ENCODE measurements at regions not wholly inside any gene's neighbourhood (a gene's known extent, or its start where the extent isn't known, plus 50 kb on each side); places are given as distances from the start of the nearest gene placed in this dataset.
"Not testable (repeated sequence)": the region's sequence is repeated elsewhere in the genome, so short reads cannot be mapped to it uniquely, and the experiment has no call there.

DNA sequence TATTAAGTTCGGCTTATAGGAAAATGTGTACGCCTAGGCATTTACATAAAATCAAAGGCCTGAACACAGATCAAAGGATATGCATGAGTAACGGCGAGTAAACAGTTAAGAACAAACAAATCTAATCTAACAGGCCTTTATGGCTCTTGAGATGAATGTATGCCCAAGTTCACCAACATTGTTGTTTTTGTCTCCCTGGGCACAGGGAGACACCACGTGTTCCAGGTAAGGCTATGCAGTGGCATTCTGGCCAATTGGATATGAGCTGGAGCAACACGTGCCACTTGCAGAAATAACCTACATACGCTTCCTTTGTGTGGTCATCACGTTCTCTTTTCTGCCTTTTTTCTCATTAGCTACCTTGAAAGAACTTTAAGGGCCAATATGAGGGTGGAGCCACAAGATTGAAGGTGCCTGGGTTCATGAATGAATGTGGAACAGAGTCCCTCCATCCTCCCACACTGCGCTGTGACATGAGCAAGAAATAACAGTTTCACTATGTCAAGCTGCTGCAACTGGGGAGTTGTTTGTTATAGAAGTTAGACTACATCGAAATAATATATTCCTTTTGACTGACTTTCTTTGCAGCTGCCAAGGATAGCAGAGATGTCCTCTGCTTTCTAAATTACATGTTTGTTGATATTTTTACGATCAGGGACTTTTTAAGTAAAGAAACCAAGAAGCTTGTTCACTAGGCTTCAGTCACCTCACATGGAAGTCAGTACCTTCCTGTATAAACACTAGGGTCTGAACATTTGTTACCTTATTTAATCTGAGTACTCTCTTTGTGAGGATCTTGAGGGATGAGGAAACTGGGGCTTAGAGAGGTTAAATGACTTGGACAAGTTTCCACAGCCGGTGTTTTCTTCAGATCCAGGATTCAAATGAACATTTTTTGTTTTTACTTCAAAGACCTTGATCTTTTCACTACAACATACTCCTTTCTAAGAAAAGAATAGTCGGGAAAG lies 427.5 kb upstream of the TBL1XR1 start:
- DNase-seq (ENCODE audit: low read depth, low spot score) = no peak

DNA sequence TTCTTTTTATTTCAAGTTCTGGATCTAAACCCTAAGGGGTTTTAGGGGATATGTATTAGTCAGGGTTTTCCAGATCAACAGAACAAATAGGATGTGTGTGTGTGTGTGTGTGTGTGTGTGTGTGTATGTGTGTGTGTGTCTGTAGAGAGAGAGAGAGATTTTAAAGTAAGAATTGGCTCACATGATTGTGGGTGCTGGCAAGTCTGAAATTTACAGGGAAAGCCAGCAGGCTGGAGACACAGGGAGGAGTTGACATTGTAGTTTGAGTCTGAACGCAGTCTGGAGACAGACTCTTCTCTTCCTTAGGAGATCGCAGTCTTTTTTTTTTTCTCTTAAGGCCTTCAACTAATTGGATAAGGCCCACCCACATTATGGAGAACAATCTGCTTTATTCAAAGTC lies 428.8 kb upstream of the TBL1XR1 start:
- no peak for DNase-seq (ENCODE audit: low read depth, low spot score)

DNA sequence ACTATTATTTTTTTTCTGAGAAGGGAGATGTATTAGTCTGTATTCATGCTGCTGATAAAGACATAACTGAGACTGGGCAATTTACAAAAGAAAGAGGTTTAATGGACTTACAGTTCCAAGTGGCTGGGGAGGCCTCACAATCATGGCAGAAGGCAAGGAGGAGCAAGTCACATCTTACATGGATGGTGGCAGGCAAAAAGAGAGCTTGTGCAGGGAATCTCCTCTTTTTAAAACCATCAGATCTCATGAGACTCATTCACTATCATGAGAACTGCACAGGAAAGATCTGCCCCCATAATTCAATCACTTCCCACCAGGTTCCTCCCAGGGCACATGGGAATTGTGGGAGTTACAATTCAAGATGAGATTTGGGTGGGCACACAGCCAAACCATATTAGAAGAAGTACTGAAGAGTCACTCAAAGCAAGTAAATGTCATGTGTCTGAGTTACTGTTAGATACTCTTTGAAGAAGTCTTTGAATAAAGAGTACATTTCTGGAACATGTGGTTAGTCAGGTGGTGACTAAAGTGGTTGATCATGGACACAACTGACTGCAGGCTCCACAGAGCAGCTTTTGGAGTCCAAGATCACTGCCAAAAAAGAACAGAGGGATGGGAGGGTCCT lies 430.9 kb upstream of the TBL1XR1 start:
- not testable (repeated sequence) for DNase-seq (ENCODE audit: low read depth, low spot score)

DNA sequence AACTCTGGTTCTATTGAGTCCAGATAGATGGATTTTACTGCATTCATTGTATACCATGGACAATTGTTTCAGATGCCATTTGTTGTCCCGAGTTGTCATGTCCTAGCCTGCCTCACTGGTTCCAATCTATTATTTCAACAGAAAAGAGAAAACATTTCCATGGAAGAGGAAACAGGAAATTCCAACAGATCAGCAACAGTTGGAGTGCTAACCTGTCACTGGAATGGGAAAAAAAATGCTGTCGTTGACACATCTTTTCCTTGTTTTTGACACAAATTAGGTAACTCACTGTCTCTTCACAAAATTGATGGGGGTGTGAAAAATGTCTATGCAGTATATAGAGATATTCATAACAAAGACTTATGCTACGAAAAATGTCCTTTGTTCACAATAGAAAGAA lies 432.0 kb upstream of the TBL1XR1 start:
- no peak for DNase-seq (ENCODE audit: low read depth, low spot score)

DNA sequence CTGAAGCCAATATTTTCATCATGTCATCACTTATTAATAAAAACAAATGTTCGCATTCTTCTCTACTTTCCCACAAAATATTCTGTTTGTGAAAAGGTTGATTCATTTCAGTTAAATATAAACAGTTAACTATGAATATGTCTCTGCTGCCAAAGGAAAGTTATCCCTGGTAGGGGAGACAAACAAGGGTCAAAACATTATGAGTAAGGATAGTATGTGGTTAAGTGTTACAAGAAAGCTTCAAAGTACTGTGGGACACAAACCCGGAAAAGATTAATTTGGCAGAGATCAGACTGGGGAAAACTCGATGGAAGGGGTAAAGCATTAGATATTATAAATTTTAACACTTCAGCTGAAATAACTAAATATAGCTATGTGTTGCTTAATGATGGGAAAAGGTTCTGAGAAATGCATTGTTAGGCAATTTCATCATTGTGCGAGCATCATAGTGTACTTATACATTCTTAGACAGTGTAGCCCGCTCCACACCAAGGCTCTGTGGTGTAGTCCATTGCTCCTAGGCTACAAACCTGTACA lies 436.5 kb upstream of the TBL1XR1 start:
- DNase-seq (ENCODE audit: low read depth, low spot score) = no peak

DNA sequence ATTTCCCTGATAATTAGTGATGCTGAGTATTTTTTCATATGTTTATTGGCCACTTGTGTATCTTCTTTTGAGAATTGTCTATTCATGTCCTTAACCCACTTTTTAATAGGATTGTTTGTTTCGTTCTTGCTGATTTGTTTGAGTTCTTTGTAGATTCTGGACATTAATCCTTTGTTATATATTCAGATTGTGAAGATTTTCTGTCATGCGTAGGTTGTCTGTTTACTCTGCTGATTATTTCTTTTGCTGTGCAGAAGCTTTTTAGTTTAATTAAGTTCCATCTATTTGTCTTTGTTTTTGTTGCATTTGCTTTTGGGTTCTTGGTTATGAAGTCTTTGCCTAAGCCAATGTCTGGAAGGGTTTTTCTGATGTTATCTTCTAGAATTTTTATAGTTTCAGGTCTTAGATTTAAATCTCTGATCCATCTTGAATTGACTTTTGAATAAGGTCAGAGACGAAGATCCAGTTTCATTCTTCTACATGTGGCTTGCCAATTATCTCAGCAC lies 438.4 kb upstream of the TBL1XR1 start:
- not testable (repeated sequence) for DNase-seq (ENCODE audit: low read depth, low spot score)

DNA sequence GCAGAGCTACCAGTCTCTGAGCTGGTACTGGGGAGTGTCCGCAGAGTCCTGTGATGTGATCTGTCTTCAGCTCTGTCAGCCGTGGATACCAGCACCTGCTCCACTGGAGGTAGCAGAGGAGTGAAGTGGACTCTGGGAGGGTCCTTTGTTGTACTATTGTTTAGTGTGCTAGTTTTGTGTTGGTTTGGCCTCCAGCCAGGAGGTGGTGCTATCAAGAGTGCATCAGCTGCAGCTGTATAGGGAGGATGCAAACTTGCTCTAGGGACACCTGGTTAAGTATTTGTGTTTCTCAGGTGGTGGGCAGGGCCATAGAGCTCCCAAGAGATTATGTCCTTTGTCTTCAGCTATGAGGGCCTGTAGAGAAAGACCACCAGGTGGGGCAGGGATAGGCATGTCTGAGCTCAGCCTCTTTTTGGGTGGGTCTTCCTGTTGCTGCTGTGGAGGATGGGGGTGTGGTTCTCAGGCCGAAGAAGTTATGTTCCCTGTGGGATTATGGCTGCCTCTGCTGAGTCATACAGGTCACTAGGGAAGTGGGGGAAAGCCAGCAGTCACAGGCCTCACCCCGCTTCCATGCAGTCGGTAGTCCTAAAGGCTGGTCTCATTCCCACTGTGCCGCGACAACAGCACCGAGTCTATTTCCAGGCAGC lies 443.2 kb upstream of the TBL1XR1 start:
- DNase-seq (ENCODE audit: low read depth, low spot score) = no peak

DNA sequence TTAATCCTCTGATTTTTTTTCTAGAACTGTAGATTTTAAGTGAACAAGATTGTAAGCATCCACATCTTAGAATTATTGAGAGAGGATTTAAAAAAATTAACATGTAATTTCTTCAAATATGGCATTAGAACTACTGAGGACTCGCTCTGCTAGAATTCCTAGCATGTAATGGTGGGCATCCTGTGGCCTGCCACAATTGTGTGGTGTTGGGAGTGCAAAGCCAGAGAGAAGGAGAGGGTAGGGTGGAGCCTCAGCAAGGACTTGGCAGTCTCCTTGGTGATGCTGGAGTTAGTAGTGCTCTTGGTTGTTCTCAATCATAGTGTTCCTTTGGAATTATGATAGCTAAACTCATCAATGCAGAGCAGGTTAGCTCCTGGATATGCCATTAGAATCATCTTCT lies 443.9 kb upstream of the TBL1XR1 start:
- no peak for DNase-seq (ENCODE audit: low read depth, low spot score)

DNA sequence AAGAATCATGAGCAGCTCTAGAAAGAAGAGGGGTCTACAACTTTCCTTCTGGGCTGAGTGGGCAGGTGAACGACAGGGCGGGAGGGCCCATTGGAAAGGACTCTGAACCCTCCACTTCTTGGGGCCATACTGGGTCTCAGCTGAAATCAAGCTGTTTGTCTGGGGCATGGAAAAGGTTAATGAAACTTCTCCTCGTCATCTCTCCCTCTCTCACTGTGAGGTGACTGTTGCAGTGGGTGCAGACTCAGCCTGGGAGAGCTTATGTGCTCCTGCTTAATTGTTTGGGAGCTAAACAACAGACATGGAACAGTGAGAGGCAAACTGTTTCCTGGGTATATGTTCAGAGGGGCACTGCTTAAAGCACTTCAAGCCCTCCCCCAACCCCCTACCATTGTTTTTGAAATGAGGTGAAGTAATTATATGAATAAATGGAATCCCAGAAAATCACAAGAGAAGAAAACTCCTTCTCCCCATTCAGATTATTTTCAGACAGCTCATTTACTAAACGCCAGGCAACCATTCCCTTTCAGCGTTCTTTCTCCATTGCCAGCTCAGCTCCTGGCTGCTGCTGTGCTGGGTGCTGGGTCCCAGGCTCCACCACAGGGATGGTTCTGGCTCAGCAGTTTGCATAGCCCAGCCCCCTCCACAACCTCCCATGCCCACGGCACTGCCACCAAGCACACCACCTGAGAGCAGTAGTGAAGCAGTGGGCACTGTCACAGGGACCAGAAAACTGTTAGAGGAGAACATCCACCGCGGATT lies 444.9 kb upstream of the TBL1XR1 start:
- DNase-seq (ENCODE audit: low read depth, low spot score) = no peak

DNA sequence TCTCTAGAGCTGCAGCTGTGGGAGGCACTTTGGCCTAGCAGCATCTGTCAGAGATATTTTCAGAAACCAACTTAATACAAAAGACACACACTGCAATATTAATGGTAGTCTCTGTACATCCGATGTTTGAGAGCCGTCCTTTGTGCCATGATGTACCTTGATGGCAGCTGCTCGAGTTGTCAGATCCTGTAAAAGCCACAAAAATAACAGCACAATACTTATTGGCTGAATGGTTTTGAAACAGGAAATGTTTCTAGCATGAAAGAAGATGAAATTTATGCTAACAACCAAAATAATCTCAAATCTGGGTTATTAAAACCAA lies 445.5 kb upstream of the TBL1XR1 start:
- no peak for DNase-seq (ENCODE audit: low read depth, low spot score)

DNA sequence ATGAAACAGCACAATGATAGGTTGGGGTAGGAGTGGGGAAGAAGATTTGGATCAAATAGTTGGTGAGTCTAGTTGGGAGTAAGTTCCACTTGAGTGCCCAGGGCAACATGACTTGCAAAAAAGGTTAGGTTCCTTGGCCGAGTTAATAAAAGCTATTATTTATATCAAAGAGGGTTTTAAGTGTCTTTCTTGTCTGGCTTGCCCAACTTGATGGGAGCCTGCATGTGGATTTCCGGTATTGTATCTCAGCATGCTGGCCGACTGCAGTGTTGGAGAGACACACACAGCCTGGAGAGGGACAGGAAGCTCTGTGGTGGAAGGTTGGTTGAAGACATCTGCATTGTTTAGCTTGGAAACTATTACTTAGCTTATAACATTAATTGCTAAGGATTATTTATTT lies 449.5 kb upstream of the TBL1XR1 start:
- DNase-seq (ENCODE audit: low read depth, low spot score) = no peak

DNA sequence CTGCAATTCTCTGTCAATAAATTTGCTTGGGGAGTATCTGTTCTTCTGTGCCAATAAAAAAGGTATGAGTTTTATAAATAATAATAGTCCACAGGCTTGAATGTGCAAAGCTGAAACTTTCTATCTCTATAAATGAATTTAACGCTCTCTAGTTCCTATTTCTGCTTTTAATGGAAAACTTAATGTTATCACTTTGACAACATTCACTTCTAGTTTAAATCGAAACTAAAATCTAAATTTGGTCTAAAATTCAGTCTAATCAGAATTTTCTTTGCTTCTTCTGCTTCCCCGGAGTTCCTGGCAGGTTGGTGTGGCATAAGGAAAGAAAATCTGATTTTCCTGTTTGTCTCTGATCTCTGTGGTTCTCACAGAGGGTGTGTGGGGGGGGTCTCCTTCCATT lies 450.1 kb upstream of the TBL1XR1 start:
- no peak for DNase-seq (ENCODE audit: low read depth, low spot score)

DNA sequence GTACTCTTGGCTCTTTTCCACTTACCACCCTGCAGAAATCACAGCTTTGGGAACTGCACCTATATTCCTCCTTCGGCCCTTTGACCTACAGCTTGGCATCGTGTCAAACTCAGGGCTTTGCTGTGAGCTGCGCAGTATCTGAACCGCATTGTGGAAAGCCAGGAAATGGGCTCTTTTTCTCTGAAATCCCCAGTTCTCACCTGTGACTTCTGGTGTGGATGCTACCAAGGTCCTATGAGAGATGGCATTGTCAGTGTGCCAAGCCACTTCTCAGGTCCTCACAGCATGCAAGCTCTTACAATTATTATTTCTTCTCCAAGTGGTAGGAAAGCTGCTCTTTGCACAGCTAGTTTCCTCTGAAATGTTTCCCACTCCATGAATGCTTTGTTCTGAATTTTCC lies 450.6 kb upstream of the TBL1XR1 start:
- no peak for DNase-seq (ENCODE audit: low read depth, low spot score)

DNA sequence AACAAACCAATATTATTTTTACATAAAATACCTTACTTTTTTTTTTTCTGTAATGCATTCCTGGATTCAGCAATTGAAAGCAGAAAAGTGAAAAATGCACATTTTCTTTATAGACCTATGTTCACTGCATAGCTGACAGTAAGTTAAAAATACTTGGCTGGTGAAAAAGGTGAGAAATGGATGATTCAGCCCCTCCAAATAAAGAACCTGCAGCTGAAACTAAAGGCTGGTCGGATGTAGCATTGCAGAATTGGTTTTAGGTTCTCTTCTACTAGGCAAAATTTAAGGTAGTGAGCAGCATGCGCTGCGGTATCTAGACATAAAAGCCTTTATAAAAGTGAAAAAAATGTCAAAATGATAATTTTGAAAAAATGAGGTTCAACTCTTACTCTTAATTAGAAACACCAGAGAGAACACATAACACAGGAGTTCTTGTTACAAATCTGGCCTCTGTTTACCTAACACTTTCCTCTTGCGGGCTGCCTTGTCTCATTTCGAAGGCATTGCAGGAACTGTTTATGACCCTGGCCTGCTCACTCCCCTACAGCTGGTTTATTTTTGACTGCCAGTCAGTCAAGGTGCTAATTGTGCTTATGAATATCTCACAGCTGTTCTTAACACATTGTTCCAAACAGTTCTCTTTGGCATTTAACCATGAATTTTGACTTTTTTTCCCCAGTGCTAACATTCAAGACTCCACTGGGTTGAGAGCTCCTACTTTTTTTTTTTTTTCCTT lies 455.4 kb upstream of the TBL1XR1 start:
- DNase-seq (ENCODE audit: low read depth, low spot score) = no peak

DNA sequence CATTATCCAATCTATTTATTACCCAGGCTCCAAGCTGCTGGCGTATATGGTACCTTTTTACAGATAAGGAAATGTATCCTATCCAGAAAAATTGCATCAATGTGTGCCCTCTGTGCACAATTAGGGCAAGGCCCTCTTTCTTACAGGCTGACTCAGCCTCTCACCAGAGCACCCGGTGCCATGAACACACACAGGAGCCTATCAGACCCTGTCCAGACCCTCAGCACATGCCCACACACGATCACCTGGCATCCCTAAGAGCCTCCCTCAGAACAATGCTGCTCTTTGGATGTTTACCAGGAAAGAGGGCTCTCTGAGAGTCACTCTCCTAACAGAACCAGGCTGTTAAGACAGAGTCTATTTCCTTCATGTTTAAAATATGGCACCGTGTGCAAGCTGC lies 460.0 kb upstream of the TBL1XR1 start:
- DNase-seq (ENCODE audit: low read depth, low spot score) = no peak

DNA sequence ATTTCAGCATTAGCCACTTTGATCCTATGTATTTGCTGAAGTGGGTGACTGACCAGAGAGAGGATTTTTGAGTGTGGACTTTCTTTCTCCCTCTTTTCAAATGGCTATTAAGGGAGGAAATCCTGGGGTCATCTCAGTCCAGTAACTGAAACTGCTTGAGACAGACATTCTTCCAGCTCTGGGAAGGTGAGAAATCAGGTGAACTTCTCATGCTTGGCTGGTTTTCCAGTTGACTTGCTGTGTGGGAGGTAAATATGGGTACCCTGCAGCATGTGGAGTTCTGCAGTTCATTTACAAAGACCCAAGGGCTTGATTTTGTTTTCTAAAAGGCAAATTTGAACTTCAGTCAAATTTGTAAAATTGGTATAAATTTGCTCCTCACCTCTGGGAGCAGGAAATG lies 461.1 kb upstream of the TBL1XR1 start:
- DNase-seq (ENCODE audit: low read depth, low spot score) = no peak

DNA sequence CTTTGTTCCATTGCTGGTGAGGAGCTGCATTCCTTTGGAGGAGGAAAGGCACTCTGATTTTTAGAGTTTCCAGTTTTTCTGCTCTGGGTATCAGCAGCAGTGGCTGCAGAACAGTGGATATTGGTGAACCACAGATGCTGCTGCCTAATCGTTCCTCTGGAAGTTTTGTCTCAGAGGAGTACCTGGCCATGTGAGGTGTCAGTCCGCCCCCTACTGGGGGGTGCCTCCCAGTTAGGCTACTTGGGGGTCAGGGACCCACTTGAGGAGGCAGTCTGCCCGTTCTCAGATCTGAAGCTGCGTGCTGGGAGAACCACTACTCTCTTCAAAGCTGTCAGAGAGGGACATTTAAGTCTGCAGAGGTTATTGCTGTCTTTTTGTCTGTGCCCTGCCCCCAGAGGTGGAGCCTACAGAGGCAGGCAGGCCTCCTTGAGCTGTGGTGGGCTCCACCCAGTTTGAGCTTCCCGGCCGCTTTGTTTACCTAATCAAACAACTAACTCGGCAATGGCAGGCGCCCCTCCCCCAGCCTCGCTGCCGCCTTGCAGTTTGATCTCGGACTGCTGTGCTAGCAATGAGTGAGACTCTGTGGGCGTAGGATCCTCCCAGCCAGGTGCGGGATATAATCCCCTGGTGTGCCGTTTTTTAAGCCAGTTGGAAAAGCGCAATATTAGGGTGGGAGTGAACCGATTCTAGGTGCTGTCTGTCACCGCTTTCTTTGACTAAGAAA lies 467.3 kb upstream of the TBL1XR1 start:
- not testable (repeated sequence) for DNase-seq (ENCODE audit: low read depth, low spot score)

DNA sequence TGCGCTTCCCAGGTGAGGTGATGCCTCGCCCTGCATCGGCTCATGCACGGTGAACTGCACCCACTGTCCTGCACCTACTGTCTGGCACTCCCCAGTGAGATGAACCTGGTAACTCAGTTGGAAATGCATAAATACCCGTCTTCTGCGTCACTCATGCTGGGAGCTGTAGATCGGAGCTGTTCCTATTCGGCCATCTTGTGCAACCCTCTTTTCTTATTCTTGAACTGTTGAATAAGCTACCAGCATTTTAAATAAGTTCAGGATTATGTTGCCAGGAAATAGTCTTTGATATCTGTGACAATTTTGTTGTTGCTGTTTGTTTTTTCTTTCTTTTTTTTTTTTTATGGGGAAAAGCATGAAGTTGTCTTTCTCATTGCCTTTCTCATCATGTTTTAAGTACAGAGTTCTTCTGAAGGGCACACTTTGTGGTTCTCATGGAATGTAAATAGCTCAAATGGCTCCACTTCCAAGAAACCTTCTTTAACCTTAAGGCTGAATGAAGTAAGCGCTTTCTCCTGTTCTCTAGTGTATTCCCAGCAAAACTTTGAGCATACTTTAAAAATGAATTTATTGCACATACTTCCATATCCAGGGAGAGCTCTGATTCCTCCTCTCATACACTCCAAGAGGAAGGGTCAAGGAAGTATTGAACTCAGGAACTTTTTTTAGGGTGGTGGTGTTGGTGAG lies 468.0 kb upstream of the TBL1XR1 start:
- DNase-seq (ENCODE audit: low read depth, low spot score) = no peak

DNA sequence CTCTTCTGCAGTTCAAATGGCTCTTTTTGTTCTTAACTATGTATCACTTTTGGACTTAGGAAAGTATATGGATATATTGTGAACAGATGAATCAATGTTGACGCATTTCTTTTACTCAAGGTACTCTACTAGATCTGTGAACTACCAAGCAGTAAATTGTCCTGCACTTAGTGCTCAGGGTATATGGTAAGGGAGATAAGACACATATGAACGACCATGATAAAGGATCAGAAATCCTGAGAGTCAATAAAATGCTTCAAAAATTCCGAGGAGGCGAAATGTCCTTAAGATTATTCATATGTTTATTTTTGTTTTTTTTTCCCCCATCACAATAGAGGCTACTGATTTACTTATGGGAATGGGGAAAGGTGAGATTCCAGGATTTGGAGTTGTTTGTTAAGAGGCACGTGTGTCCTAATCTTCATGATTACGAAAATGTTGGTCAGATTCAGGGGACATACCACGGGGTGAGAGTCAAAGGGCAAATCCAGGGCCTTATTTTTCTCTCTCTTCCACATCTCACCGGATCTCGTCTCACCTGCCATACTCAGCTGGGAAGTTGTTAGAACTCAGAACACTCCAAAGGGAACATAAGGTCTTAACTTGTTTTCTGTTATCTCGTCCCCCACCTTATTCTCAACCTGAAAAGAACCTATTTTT lies 475.1 kb upstream of the TBL1XR1 start:
- no peak for DNase-seq (ENCODE audit: low read depth, low spot score)

Measured in activated CD4-positive, CD25-positive, alpha-beta regulatory T cell treated with anti-CD3 and anti-CD28 coated beads, Interleukin-2, amount 50 U/mL, for 16 hours (primary cell).